Astrocyte of the hippocampus (primary cell): ENCODE measurements at regions not wholly inside any gene's neighbourhood (a gene's known extent, or its start where the extent isn't known, plus 50 kb on each side); places are given as distances from the start of the nearest gene placed in this dataset.
A peak's percentile ranks its signal among the peaks of the same experiment; 100 is the strongest.
"Not testable (repeated sequence)": the region's sequence is repeated elsewhere in the genome, so short reads cannot be mapped to it uniquely, and the experiment has no call there.

Experiments
- DNase-seq: peaks from one replicate; pipeline ENCODE4 v3.0.0; 2011; ENCODE audit warnings: low read depth, low spot score

GRCh38 chr14:55767286-55767685 is 187.3 kb downstream of the KTN1 start:
- no peak for DNase-seq

GRCh38 chr14:55769877-55770276 is 189.9 kb downstream of the KTN1 start:
- DNase-seq: no peak

GRCh38 chr14:55771242-55771981 is 191.4 kb downstream of the KTN1 start:
- no peak for DNase-seq

DNA sequence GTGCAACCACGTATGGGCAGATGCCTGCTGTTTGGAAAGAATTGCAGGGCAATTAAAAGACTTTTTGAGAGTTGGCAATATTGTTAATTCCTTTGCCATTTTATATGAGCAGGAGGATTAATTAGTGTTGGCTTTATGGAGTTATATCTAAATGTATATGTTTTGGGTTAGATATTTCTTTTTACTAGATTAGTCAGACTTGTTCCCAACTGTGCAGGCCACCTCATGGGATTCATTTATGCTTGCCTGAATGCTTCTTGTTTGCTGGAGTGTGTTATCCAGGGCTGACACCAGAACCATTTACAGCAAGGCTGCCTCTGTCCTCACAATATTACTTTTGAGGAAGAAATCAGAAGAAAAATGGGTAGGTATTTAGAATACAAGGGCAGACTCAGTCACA is 192.5 kb downstream of the KTN1 start:
- DNase-seq: peak; percentile 33

- DNase-seq: no peak
These were observed 193.3 kb downstream of the KTN1 start for GRCh38 chr14:55773312-55773711.

DNA sequence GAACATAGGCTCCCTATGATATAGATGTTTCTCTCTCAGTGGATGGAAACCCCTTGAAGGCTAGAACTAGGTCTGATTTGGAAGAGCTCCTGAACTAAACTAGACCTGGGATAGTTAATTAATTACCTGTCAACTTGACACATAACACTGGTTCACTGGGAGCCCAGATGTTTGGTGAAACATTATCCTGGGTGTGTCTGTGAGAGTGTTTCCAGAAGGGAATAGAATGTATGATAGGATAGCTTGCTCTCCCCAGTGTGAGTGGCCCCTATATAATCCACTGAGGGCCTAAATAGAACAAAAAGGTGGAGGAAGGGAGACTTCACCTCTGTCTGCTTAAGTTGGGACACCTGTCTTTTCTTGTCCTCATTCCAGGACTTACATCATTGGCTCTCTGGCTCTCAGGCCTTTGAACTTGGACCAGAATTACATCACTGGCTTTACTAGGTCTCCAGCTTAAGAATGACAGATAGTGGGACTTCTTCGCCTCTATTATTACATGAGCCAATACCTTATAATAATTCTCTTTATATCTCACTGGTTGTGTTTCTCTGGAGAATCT is 194.1 kb downstream of the KTN1 start:
- DNase-seq: no peak

- no peak for DNase-seq
These were observed 197.9 kb downstream of the KTN1 start for GRCh38 chr14:55777877-55778276.

GRCh38 chr14:55780156-55780946 is 200.3 kb downstream of the KTN1 start:
- peak; percentile 96 for DNase-seq

- peak; percentile 43 for DNase-seq
These were observed 201.0 kb downstream of the KTN1 start for GRCh38 chr14:55781046-55781445.

- no peak for DNase-seq
These were observed 202.2 kb downstream of the KTN1 start for GRCh38 chr14:55782166-55782565.

- peak; percentile 24 for DNase-seq
These were observed 209.4 kb downstream of the KTN1 start for GRCh38 chr14:55789406-55789805.

GRCh38 chr14:55794655-55795595 is 214.9 kb downstream of the KTN1 start:
- peak; percentile 27 for DNase-seq

DNA sequence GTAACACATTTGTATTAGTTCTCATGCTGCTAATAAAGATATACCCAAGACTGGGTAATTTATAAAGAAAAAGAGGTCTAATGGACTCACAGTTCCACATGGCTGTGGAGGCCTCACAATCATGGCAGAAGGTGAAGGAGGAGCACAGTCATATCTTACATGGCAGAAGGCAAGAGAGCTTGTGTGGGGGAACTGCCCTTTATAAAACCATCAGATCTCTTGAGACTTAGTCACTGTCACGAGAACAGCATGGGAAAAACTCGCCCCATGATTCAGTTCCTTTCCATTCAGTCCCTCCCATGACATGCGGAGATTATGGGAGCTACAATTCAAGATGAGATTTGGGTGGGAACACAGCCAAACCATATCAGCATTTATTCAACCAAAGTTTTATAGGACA is 216.5 kb downstream of the KTN1 start:
- not testable (repeated sequence) for DNase-seq

DNA sequence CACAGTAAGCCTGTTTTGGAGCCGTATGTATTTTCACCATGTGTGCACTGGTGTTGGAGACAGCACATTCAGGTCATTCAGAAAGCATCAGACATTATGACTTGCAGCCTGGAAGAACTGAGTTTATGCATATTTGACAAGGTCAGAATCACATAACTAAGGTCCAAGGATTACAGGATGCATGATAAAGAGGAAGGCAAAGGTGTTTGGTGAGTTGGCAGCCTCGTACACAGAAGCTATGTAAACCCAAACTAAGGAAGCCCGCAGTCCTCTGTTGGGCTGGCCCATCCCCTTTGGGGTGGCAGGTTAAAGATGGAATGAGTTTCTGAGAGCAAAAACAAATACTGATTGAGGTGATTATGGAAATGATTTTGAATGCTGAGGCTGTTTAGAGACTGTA is 218.4 kb downstream of the KTN1 start:
- no peak for DNase-seq

GRCh38 chr14:55799508-55800095 is 219.6 kb downstream of the KTN1 start:
- DNase-seq: no peak

DNA sequence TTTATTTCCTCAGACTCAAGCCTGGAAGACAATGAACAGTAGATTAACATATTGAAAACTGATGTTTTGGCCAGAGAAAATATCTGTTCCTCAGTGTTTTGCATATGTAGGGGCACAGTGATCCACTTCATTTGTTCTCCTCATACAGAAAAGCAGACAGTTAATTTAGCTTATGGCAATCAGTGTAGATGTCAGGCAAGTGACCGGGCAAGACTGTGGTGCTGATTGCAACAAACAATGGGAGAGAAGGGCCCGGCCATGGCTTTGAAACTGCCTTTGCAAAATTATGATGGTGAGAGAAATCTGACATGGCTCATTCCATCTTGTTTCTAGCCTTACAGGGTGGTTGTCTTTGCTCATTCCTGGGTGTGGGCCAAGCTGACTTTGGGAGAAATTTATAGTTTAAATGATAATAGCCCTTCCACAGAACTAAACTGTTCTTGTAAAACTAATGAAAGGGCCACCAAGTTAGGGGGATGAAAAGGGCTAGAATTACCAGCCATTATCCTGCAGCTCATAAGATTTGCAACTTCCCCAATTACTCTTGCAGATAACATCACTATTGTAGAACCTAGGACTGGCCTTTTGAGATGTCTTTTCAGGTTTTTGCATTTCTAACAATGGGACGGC is 220.3 kb downstream of the KTN1 start:
- DNase-seq: no peak

DNA sequence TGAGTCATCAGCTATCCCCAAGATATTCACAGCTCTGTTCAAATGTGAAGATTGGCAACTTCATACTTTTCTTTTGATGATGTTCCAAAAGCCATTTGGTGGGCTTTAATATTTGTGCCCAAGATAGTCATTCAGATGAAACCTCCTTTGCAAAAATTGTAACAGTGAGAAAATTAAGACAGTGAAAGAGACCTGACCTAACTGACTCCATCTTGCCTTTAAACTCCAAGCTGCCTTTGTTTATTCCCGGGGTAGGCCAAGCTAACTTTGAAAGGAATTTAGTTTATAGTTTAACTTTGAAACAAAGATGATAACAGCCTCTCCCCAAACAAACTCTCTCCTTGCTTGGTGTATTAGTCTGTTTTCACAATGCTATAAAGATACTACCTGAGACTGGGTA is 221.1 kb downstream of the KTN1 start:
- no peak for DNase-seq

DNA sequence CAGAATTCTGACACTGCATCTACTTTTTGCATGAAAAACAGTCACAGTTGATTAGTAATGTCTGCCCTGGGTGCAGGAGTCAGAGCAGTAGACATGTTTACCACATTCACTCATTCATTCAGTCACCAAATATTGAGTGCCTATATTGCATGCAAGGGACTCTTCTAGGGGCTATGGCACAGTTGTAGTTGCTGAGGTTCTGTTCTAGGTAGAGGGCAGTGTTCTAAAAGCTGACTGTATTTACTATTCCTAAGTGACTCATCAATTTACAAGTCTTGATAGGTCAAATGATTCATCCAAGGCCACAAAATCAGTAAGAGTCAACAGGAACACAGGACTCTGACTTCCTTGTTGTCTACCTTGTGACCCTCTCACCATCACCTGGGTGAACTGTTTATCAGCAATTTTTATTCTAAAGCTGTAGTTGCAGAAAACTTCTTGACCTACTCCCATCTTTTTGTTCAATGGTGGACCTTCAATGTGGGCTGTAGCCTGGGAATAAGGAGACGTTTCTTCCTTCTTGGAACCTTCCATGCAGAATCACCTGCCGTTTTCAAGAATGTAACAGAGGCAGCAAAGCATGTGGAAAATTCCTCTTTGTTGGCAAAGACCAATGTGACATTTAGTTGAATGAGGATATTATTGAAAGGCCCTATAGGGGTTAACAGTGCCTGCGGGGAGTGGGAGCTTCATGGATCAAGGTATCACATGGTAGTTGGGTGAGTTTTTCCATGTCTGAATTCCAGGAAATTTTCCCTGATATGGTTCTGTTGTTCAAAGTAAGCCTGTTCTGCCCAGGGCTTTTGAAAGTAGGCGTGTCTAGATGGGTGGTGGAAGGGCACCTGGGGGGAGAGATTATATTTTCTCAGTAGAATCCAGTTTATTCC is 223.2 kb downstream of the KTN1 start:
- peak; percentile 16 for DNase-seq

GRCh38 chr14:55803873-55804553 is 224.0 kb downstream of the KTN1 start:
- DNase-seq: peak; percentile 39
